ENCODE measurements at regions not wholly inside any gene's neighbourhood (a gene's known extent, or its start where the extent isn't known, plus 50 kb on each side); places are given as distances from the start of the nearest gene placed in this dataset.

DNA sequence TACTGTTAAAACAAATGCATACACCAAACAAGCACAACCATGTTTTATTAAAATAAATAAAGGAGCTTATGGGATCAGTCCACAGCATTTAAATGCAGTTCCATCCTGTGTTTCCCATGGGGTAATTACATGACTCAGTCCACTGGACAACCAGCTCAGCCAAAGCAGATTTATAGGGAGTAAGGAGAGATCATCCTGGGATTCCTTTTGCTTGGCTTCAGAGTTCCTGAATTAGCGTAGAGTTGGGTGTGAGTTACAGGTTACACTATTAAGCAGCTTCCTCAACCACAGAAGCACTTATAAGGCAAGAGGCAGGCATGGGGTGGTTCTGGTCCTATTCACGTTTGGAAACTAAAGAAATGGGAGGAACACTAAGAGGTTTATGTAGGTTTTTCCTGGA lies 381.1 kb upstream of the ACTBL2 start:
- TF ChIP-seq EZH2phosphoT487 (IDR thresholded peaks at IDR 0.05; ENCODE audit: borderline replicate concordance, low read length): no peak
- TF ChIP-seq, protein P1, sequence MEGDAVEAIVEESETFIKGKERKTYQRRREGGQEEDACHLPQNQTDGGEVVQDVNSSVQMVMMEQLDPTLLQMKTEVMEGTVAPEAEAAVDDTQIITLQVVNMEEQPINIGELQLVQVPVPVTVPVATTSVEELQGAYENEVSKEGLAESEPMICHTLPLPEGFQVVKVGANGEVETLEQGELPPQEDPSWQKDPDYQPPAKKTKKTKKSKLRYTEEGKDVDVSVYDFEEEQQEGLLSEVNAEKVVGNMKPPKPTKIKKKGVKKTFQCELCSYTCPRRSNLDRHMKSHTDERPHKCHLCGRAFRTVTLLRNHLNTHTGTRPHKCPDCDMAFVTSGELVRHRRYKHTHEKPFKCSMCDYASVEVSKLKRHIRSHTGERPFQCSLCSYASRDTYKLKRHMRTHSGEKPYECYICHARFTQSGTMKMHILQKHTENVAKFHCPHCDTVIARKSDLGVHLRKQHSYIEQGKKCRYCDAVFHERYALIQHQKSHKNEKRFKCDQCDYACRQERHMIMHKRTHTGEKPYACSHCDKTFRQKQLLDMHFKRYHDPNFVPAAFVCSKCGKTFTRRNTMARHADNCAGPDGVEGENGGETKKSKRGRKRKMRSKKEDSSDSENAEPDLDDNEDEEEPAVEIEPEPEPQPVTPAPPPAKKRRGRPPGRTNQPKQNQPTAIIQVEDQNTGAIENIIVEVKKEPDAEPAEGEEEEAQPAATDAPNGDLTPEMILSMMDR (IDR thresholded peaks at IDR 0.05; ENCODE audit: low read depth, low read length, poor library complexity, severe bottlenecking): no peak
- no peak overlapping the region for H3K4me3 ChIP-seq (ENCODE audit: low read length)

DNA sequence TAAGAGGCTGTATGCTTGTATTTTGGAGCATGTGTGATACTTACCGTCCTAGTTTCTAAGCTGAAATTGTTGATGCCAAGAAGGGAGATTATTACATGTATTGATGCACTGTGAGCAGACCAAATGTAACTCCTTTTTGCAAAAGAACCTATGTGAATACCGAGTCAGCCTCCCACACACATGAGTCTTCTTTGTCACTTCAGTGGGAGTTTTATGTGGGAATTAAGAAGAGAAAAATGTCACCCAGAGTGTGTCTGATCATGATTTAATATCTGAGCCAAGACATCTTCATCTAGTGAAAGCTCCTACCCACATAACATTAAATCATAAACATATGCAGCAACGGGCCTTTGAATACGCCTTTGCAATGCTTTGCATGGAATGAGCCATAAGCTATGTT lies 380.3 kb upstream of the ACTBL2 start:
- Histone ChIP-seq H3K36me3 (ENCODE audit: control insufficient read depth, low read length) (no peaks in the 10 kb centered on the region), H3K9me3 (ENCODE audit: control insufficient read depth, insufficient read depth, low read length) (no peaks in the 10 kb centered on the region), H3K27me3 (ENCODE audit: control insufficient read depth, low read length) (no peaks in the 10 kb centered on the region), H3K79me2 (ENCODE audit: control insufficient read depth, low read length) (no peaks in the 10 kb centered on the region), H4K20me1 (ENCODE audit: control insufficient read depth, insufficient read depth, low read depth, low read length) (no peaks in the 10 kb centered on the region), H3K4me2 (ENCODE audit: low read length) (no peak overlapping the region), H3K9me2 (replicated peaks; ENCODE audit: control insufficient read depth, low read length) (no peaks in the 10 kb centered on the region), H3K4me1 (ENCODE audit: control insufficient read depth, low read length) (no peaks in the 10 kb centered on the region), H3K4me3 (ENCODE audit: low read length) (no peak overlapping the region), H3F3A (ENCODE audit: control insufficient read depth, insufficient read depth) (no peaks in the 10 kb centered on the region), H3K27ac (ENCODE audit: low read depth, low read length) (no peak overlapping the region)
- TF ChIP-seq, protein P1 (IDR thresholded peaks at IDR 0.05; ENCODE audit: low read depth, low read length, poor library complexity, severe bottlenecking): no peak
- no peak for TF ChIP-seq EZH2phosphoT487 (IDR thresholded peaks at IDR 0.05; ENCODE audit: borderline replicate concordance, low read length)

More for the DNA sequence above, 381.1 kb upstream of the ACTBL2 start:
- no peaks in the 10 kb centered on the region for H3K9me3 ChIP-seq (ENCODE audit: control insufficient read depth, insufficient read depth, low read length)
- H3K4me1 ChIP-seq (ENCODE audit: control insufficient read depth, low read length): no peaks in the 10 kb centered on the region
- no peak overlapping the region for H3K4me2 ChIP-seq (ENCODE audit: low read length)
- H3K79me2 ChIP-seq (ENCODE audit: control insufficient read depth, low read length): no peaks in the 10 kb centered on the region
- no peaks in the 10 kb centered on the region for H4K20me1 ChIP-seq (ENCODE audit: control insufficient read depth, insufficient read depth, low read depth, low read length)
- H3F3A ChIP-seq (ENCODE audit: control insufficient read depth, insufficient read depth): no peaks in the 10 kb centered on the region
- no peak overlapping the region for H3K27ac ChIP-seq (ENCODE audit: low read depth, low read length)
- no peaks in the 10 kb centered on the region for H3K27me3 ChIP-seq (ENCODE audit: control insufficient read depth, low read length)
- no peaks in the 10 kb centered on the region for H3K9me2 ChIP-seq (replicated peaks; ENCODE audit: control insufficient read depth, low read length)
- H3K36me3 ChIP-seq (ENCODE audit: control insufficient read depth, low read length): no peaks in the 10 kb centered on the region

DNA sequence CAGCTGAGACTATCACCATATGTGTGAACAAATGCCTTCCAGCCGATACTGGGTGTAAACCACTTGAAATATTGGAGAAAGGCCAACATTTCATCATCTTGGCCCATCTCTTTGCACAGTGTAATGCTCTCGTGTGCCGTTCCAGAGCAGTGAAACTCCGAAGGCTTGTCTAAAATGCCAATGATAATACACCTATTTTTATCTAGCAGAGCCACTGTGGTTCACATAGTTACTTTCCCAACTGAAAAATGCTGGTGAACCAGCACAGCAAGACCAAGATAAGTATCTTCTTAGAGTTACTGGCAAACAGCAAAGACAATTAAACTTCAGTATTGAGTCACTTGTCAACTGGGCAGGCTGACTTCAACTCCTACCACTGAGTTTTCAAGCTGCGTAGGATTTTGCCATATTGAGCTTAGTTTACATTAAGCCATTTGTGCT lies 379.9 kb upstream of the ACTBL2 start:
- Histone ChIP-seq H3K27me3 (ENCODE audit: control insufficient read depth, low read length) (no peaks in the 10 kb centered on the region), H3F3A (ENCODE audit: control insufficient read depth, insufficient read depth) (no peaks in the 10 kb centered on the region), H3K36me3 (ENCODE audit: control insufficient read depth, low read length) (no peaks in the 10 kb centered on the region), H3K4me2 (ENCODE audit: low read length) (no peak overlapping the region), H3K4me1 (ENCODE audit: control insufficient read depth, low read length) (no peaks in the 10 kb centered on the region), H4K20me1 (ENCODE audit: control insufficient read depth, insufficient read depth, low read depth, low read length) (no peaks in the 10 kb centered on the region), H3K4me3 (ENCODE audit: low read length) (no peak overlapping the region), H3K27ac (ENCODE audit: low read depth, low read length) (no peak overlapping the region), H3K9me3 (ENCODE audit: control insufficient read depth, insufficient read depth, low read length) (no peaks in the 10 kb centered on the region), H3K9me2 (replicated peaks; ENCODE audit: control insufficient read depth, low read length) (no peaks in the 10 kb centered on the region), H3K79me2 (ENCODE audit: control insufficient read depth, low read length) (no peaks in the 10 kb centered on the region)
- no peak for TF ChIP-seq EZH2phosphoT487 (IDR thresholded peaks at IDR 0.05; ENCODE audit: borderline replicate concordance, low read length)
- TF ChIP-seq, protein P1 (IDR thresholded peaks at IDR 0.05; ENCODE audit: low read depth, low read length, poor library complexity, severe bottlenecking): no peak

Measured in DOHH2 (cell line).